ENCODE measurements at regions not wholly inside any gene's neighbourhood (a gene's known extent, or its start where the extent isn't known, plus 50 kb on each side); places are given as distances from the start of the nearest gene placed in this dataset.
"Not testable (repeated sequence)": the region's sequence is repeated elsewhere in the genome, so short reads cannot be mapped to it uniquely, and the experiment has no call there.

DNA sequence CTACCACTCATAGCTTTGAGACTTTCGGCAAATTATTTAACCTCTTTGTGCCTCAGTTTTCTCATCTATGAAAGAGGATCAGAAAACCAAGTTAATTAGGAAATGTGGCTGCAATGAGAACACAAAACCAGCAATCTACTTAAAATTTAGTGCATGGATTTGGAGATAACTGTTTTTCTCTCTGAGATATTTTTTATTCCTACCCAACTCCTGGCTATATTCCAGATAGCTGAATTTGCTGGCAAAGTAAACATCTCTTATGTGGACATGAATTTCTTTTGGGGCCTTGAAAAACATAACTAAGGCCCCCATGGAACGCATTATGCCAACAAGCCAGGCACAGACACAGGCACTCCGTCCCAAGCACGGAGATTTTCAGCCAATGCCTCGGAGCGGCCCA lies 53.4 kb upstream of the FOXN3 start:
- Mint-ChIP-seq H3K4me1 (ENCODE audit: low read depth) (peaks cover 62% of the 10 kb centered on the region), H3K4me3 (no peak overlapping the region), H3K36me3 (peaks cover 16% of the 10 kb centered on the region), H3K27ac (no peak overlapping the region), H3K27me3 (no peaks in the 10 kb centered on the region), H3K9me3 (ENCODE audit: low read depth) (no peaks in the 10 kb centered on the region)

DNA sequence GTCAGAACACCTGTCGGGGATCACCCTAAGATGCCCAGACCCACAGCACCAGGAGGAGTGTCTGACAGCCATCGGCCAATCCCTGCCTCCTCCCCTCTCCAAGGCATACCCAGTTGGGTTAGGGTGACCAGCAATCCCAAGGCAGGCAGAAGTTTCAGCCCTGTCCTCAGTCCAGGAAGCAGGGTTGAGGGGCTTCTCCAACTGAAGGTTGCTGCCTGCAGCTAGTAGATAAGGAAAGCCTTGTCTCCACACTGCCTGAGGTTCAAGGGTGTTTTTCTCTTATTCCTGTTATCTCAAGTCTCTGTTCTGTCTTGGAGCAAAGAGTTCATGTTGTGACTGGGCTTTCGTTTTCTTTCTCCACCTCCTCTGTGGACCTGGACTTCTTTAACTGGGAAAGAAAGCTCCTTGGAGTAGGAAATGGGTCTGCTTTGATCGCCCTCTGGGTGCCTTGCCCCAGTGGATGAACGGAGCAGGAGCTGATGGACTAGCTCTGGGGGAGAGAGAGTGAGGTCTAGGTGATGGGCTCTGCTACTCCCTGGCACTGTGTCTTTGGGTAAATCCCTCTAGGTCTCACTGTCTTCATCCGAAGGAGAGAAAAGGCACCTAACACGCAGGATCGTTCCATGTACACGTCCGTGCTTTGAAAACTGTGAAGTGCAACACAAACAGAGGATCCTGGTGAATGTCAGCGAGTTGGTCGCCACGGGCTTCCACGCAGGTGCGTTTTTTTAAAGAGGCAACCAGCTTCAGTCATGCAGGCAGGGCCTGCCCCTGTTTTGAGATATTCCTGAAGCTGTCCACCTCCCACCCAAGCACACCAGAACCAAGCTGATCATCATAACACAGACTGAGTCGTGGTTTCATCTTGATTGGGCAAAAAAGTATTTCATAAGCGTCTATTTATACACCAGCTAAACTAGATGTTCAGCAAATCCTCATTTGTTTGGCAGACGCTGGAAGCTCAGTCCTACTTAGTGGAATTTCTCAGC lies 52.5 kb upstream of the FOXN3 start:
- H3K27me3 Mint-ChIP-seq, result no peaks in the 10 kb centered on the region
- H3K4me1 Mint-ChIP-seq (ENCODE audit: low read depth), result peaks cover 61% of the 10 kb centered on the region
- no peak overlapping the region for H3K4me3 Mint-ChIP-seq
- no peaks in the 10 kb centered on the region for H3K9me3 Mint-ChIP-seq (ENCODE audit: low read depth)
- peaks cover 16% of the 10 kb centered on the region for H3K36me3 Mint-ChIP-seq
- H3K27ac Mint-ChIP-seq, result no peak overlapping the region

GRCh38 chr14:89468566-89468965 lies 51.5 kb upstream of the FOXN3 start:
- Mint-ChIP-seq H3K36me3 (peaks cover 13% of the 10 kb centered on the region), H3K27ac (peak overlapping the region; percentile 13), H3K9me3 (ENCODE audit: low read depth) (no peaks in the 10 kb centered on the region), H3K4me3 (no peak overlapping the region), H3K27me3 (no peaks in the 10 kb centered on the region), H3K4me1 (ENCODE audit: low read depth) (peaks cover 62% of the 10 kb centered on the region)

- not testable (repeated sequence) for H3K9me3 Mint-ChIP-seq (ENCODE audit: low read depth); H3K4me3 Mint-ChIP-seq; H3K27me3 Mint-ChIP-seq
- H3K4me1 Mint-ChIP-seq (ENCODE audit: low read depth), result peaks cover 63% of the 10 kb centered on the region
- H3K27ac Mint-ChIP-seq, result peak overlapping the region; percentile 54
- H3K36me3 Mint-ChIP-seq, result peaks cover 13% of the 10 kb centered on the region
These were observed 51.0 kb upstream of the FOXN3 start for GRCh38 chr14:89468030-89468429.

GRCh38 chr14:89466944-89467343 lies 49.9 kb upstream of the FOXN3 start:
- Mint-ChIP-seq H3K27ac (peak overlapping the region; percentile 86), H3K4me3 (peak overlapping the region; percentile 57), H3K27me3 (no peaks in the 10 kb centered on the region), H3K36me3 (peaks cover 13% of the 10 kb centered on the region), H3K4me1 (ENCODE audit: low read depth) (peaks cover 66% of the 10 kb centered on the region), H3K9me3 (ENCODE audit: low read depth) (no peaks in the 10 kb centered on the region)
